ENCODE measurements at regions not wholly inside any gene's neighbourhood (a gene's known extent, or its start where the extent isn't known, plus 50 kb on each side); places are given as distances from the start of the nearest gene placed in this dataset.

- no peak for DNase-seq (ENCODE audit: low read depth in 2 of 2)
Observed at GRCh38 chr6:117077300-117077699, 188.1 kb upstream of the VGLL2 start.

DNA sequence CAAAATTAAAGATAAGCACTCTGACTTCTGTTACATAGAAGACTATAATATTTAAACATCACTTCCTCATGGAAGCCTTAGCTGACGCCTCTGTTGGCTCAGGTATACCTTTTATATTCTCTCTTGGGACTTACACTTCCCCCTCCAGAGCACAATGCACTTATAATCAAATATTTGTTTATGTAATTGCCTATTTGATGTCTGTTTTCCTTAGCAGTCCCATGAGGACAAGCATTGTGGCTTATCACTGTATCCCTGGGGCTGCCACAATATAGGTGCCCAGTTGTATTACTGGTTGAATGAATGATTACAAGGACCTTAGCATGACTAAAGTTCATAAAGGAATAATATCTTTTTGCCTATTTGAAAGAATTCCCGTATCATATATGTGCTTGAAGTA is 186.7 kb upstream of the VGLL2 start:
- no peak for DNase-seq (ENCODE audit: low read depth in 2 of 2)

DNA sequence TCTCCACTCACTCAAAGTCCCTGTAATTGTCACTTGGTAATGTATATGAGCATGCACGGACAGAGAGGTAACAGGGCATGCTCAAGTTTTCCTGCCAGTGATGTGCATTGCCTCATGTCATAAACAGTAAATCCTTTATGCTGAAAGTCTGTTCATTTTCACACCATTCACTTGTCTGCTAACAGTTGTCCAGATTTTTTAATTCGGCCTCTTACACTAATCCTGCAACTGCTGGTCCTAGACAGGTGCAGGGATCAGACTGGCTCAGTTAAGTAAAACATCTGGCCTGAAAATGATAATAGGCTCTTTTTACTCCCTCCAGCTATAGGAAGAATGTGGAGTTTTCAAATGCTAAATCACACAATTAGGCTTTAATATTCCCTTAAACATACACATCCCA is 185.4 kb upstream of the VGLL2 start:
- DNase-seq (ENCODE audit: low read depth in 2 of 2), result no peak

DNA sequence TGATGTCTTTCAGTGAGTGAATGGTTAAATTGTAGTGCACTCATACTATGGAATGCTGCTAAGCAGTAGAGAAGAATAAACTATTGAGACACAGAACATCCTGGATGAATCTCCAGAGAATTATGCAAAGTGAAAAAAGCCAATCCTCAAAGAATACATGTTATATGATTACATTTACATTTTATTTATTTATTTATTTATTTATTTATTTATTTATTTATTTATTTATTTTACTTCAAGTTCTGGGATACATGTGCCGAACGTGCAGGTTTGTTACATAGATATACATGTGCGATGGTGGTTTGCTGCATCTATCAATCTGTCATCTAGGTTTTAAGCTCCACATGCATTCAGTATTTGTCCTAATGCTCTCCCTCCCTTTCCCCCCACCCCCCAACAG is 175.8 kb upstream of the VGLL2 start:
- DNase-seq (ENCODE audit: low read depth in 2 of 2), result no peak

DNA sequence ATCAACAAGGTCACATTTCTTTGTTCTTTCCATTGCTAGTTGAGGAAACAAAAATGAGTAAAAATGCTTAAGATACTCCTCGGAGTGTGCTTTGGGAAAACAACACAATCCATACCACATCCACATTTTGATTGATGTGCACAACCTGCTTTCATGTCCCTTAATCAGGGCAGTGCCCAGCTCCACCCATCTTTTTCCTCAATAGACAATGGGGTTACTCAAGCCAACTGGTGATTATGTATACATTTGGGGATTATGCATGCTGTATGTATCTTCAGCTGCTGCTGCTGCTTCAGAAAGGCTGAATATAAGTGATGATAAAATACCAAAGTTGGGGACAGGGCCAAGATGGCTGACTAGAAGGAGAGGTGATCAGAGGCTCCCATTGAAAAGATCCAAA is 155.2 kb upstream of the VGLL2 start:
- DNase-seq (ENCODE audit: low read depth in 2 of 2), result no peak

DNA sequence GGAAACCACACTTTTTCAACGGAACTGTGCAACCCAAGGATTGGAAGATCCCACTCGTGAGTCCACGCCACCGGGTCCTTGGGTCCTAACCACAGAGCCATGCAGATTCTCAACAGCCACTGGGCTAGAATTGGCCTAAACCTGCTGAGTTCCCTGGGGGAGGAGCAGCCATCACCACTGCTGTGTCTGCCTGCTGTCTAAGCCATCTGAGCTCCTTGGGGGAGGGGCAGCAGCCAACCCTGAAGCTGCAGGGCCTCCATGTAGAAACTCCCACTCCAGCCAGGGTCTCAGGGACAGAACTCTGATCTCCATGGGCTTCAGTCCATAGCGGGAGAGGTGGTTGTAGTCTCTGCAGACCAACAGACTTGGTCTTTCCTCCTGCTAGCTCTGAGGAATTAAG is 154.6 kb upstream of the VGLL2 start:
- no peak for DNase-seq (ENCODE audit: low read depth in 2 of 2)

GRCh38 chr6:117117652-117118051 is 147.7 kb upstream of the VGLL2 start:
- no peak for DNase-seq (ENCODE audit: low read depth in 2 of 2)

DNA sequence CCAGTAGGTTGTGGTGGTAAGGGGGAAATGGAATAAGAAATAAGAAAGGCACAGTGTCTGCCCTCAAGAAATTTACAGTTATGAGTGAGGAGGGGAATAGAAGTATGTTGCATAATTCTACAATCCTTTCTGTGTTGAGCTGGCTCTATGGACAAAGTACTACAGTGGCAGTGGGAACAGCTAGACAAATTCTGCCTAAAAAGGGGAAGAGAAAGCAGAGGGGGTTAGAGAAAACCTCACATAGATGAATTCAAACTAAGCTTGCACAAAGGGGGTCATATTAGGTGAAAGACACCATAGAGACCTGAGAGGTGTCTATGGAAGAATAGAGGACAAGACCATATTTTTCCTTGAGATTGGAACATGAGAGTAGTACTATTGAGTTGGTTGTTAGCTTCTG is 146.9 kb upstream of the VGLL2 start:
- DNase-seq (ENCODE audit: low read depth in 2 of 2), result no peak

GRCh38 chr6:117126213-117126612 is 139.1 kb upstream of the VGLL2 start:
- no peak for DNase-seq (ENCODE audit: low read depth in 2 of 2)

- no peak for DNase-seq (ENCODE audit: low read depth in 2 of 2)
Observed at GRCh38 chr6:117128052-117128451, 137.3 kb upstream of the VGLL2 start.

GRCh38 chr6:117130125-117130524 is 135.2 kb upstream of the VGLL2 start:
- no peak for DNase-seq (ENCODE audit: low read depth in 2 of 2)

DNA sequence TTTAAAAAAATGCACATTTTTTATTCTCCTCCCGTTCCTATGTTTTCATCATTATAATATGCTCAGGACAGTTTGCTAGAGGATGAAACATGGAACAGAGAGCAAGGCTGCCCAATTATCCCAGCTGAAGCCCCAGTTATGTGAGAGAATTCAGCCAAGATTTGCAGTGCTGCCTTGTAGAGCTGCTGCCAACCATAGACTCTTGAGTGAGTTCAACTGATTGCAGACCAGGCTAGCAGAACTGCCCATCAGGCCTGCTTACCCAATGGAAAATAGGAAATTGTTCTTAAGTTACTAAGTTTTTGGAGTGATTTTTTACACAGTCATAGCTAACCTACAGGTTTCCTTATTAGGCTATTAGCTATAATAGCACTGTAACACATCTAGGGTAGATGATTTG is 128.7 kb upstream of the VGLL2 start:
- no peak for DNase-seq (ENCODE audit: low read depth in 2 of 2)

DNA sequence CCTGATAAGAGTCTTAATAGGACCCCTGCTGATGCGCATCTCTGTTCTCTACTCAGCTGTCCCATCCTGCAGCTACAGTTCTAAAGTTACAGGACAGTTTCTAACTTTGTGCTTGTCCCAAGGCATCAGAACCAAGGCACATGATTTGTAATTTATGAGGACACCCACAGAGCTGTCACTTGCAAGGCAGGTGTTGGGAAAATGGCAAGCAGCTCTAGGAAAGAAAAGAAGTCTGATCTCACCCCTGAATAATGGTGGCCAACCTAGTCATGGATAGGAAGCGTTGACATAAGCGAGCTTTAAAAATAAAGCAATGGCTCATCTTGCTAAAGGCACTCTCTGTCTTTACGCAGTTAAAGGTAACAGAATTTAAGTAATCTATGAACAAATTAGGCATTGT is 127.6 kb upstream of the VGLL2 start:
- DNase-seq (ENCODE audit: low read depth in 2 of 2), result no peak

DNA sequence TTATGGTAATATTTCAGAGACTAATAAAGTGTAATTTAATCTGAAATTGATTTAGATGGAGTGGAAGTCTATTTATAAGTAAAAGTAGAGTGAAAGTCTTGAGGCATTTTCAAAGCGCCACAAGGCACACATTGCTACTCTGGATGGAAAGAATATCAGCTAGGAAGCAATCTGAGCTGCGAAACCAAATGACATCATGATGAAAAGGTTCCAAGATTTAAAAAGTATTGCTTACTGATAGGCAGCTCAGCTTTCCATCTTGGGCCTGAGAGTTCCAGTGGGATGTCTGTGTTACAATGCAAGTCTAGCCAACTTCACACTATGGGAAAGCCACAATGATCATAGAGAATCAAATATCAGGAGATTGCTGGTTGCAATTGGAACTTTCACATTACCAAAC is 126.9 kb upstream of the VGLL2 start:
- no peak for DNase-seq (ENCODE audit: low read depth in 2 of 2)

DNA sequence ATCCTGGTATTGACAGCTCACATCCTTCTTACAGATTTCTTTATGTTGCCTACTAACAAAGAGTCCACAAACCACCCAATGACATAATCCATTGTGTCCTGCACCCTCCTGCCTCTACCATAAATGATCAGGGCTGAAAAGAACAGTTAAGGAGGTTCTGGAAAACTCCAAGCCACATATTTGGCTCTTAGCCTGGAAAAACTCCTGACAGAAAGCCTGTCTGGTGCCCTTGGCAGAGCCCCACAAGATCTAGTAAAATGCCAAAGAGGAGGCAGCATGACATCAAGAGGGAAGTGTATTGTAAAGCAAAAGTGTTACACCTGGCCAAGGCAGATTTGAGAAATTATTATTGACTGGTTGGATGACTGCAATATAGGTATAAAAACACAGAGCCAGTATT is 126.4 kb upstream of the VGLL2 start:
- no peak for DNase-seq (ENCODE audit: low read depth in 2 of 2)

GRCh38 chr6:117142142-117142541 is 123.2 kb upstream of the VGLL2 start:
- no peak for DNase-seq (ENCODE audit: low read depth in 2 of 2)

DNA sequence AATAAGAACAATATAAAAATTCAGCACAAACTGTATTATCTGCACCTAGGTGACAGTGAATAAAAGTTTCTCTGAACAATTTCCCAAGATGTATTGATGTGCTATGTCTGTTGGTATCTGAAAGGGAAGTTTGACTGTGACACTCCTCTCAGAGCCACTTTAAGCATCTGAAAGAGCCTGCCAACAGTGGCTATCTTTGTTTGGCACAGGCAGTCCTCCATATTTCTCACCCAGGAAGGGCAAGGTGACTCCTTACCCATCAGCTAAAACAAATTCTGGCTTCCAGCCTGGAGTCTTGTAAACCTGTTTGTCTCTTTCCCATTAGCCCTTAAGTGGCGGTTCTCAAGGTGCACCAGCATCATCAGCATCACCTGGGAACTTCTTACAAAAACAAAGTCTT is 122.4 kb upstream of the VGLL2 start:
- DNase-seq (ENCODE audit: low read depth in 2 of 2), result no peak

- DNase-seq (ENCODE audit: low read depth in 2 of 2), result no peak
Observed at GRCh38 chr6:117143647-117144046, 121.7 kb upstream of the VGLL2 start.

GRCh38 chr6:117145940-117146339 is 119.4 kb upstream of the VGLL2 start:
- DNase-seq (ENCODE audit: low read depth in 2 of 2), result no peak

DNA sequence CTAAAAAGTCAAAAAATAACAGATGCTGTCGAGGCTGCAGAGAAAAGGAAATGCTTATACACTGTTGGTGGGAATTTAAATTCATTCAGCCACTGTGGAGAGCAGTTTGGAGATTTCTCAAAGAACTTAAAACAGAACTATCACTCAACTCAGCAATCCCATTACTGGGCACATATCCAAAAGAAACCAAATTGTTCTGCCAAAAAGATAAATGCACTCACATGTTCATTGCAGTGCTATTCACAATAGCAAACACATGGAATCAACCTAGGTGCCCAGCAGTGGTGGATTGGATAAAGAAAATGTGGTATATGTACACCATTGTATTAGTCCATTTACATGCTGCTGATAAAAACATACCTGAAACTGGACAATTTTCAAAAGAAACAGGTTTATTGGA is 116.0 kb upstream of the VGLL2 start:
- DNase-seq (ENCODE audit: low read depth in 2 of 2), result no peak

- no peak for DNase-seq (ENCODE audit: low read depth in 2 of 2)
Observed at GRCh38 chr6:117156741-117157140, 108.6 kb upstream of the VGLL2 start.

DNA sequence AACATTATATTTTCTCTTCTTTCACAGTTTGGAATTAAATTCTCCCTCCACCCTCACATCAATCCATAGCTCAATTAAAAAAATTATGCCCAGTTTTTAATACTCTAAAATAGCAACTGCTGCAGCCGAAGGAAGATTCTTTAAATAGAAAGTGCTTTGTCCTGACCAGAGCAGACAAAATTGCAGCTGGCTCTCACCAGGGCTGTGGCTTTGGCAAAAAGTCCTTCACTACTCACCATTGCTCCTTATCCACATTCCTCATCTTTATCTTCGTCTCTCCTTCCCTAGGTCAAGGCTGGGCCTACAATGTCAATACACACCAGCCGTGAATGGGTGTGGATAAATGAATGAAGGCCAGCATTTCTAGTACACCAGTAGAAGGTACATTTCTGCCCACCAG is 107.9 kb upstream of the VGLL2 start:
- no peak for DNase-seq (ENCODE audit: low read depth in 2 of 2)

DNA sequence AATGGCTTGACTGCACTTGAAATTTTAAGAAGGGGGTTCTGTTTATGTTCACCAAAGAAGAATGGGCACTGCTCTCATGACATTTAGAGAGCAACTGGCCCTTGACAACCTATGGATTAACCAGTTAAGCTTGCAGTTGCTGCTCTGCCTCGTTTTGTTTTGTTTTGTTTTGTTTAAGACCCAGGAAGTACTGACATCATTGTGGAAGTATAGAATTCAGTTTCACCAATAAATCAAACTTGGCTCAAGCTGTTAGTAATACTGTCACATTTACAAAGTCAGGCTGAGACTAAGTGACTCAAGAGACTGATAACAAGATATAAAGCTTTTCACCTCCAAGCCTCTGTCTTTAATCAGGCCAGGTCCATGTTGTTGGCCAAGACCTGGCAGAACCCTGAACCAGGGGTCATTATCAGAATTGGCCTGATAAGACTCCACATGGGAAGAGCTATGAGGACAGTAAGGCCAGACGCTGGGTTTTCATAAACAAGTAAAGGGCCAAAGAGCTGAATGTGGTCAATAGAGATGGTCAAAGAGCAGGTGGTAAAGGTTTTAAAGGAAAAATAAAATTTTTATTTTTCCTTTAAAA is 99.4 kb upstream of the VGLL2 start:
- DNase-seq (ENCODE audit: low read depth in 2 of 2), result no peak

DNA sequence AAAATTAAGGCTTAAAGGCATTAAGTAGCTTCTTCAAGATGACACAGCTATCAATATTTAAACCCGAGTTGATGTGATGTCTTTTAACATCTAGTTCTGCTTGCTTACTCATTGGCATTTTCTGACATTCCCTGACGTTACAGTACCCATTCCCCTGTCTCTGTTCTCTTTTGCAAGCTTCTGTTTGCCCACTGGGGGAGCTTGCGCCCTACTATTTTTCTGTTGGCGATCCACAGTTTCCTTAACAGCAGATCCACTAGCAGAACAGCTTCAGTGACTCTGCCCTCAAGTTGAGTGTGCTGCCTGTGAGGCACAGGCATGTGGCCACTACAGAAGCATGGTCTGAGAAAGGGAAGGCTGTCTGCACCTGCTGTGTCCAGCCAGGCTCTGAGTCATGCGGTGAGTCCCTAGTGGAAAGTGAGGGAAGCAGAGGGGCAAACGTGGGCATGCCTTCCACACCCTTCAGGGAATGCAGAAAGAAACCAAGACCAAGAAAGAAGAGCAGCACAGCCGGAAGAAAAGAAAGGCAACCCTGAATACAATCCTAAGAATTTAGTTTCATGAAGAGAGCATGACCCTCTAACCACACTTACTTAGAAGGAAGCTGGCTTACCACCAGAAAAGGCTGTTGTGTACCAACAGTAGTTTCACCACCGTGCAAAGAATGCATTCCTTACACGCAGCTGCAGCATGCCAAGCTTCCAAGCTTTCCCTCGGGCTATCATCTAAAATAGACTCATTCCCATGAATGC is 97.7 kb upstream of the VGLL2 start:
- no peak for DNase-seq (ENCODE audit: low read depth in 2 of 2)

Measured in dermis microvascular lymphatic vessel endothelial cell (primary cell).